Fibroblast of mammary gland (primary cell): ENCODE measurements at regions not wholly inside any gene's neighbourhood (a gene's known extent, or its start where the extent isn't known, plus 50 kb on each side); places are given as distances from the start of the nearest gene placed in this dataset.
A peak's percentile ranks its signal among the peaks of the same experiment; 100 is the strongest.

Experiments
- DNase-seq: peaks from one replicate; pipeline ENCODE4 v3.0.0-alpha.2; 2010; ENCODE audit warnings: low read depth
- H3K4me3 ChIP-seq: 2 replicates; pipeline ENCODE4 v1.5.1; 2011; ENCODE audit warnings: low read depth, mild to moderate bottlenecking, low read length, moderate library complexity; ENCODE audit not compliant: control insufficient read depth
- CTCF ChIP-seq: conservative IDR thresholded peaks from 2 replicates; pipeline ENCODE4 v1.5.1; 2011; ENCODE audit warnings: low read depth, low read length, inconsistent platforms; ENCODE audit not compliant: control insufficient read depth, insufficient read depth

- TF ChIP-seq CTCF: no peak
- no peak overlapping the region for H3K4me3 ChIP-seq
- DNase-seq: no peak
Measured at GRCh38 chr2:56757884-56758545, 574.2 kb downstream of the CCDC85A start.

- TF ChIP-seq CTCF: no peak
- DNase-seq: no peak
- no peak overlapping the region for H3K4me3 ChIP-seq
Measured at GRCh38 chr2:56763683-56764082, 579.9 kb downstream of the CCDC85A start.

- no peak for DNase-seq
- H3K4me3 ChIP-seq: no peak overlapping the region
- no peak for TF ChIP-seq CTCF
Measured at GRCh38 chr2:56768973-56769372, 585.2 kb downstream of the CCDC85A start.

GRCh38 chr2:56770490-56770889 is 586.7 kb downstream of the CCDC85A start:
- DNase-seq: peak; percentile 51
- TF ChIP-seq CTCF: no peak
- no peak overlapping the region for H3K4me3 ChIP-seq

- DNase-seq: no peak
- H3K4me3 ChIP-seq: no peak overlapping the region
- no peak for TF ChIP-seq CTCF
Measured at GRCh38 chr2:56784046-56784445, 600.3 kb downstream of the CCDC85A start.

- DNase-seq: no peak
- TF ChIP-seq CTCF: no peak
- H3K4me3 ChIP-seq: no peak overlapping the region
Measured at GRCh38 chr2:56801214-56801613, 617.4 kb downstream of the CCDC85A start.

GRCh38 chr2:56801770-56802169 is 618.0 kb downstream of the CCDC85A start:
- no peak overlapping the region for H3K4me3 ChIP-seq
- peak; percentile 22 for DNase-seq
- no peak for TF ChIP-seq CTCF
